Stimulated activated CD4-positive, alpha-beta T cell treated with anti-CD3 and anti-CD28 coated beads, Interleukin-2, amount 100 ng/mL, for 24 hours (primary cell): ENCODE measurements at regions not wholly inside any gene's neighbourhood (a gene's known extent, or its start where the extent isn't known, plus 50 kb on each side); places are given as distances from the start of the nearest gene placed in this dataset.

Experiments
- DNase-seq, 2 donors: peaks; one replicate each; pipeline ENCODE4 v3.0.0-alpha.2; 2020

GRCh38 chr18:40013001-40013609, 1941.9 kb upstream of the PIK3C3 start:
- no peak for DNase-seq

- no peak for DNase-seq
Observed at GRCh38 chr18:40011201-40011600, 1943.8 kb upstream of the PIK3C3 start.

- DNase-seq = no peak
Observed at GRCh38 chr18:40006634-40007033, 1948.4 kb upstream of the PIK3C3 start.

GRCh38 chr18:40004246-40004645, 1950.8 kb upstream of the PIK3C3 start:
- DNase-seq = no peak

- no peak for DNase-seq
Observed at GRCh38 chr18:39998317-39998716, 1956.7 kb upstream of the PIK3C3 start.

GRCh38 chr18:39994498-39994897, 1960.5 kb upstream of the PIK3C3 start:
- DNase-seq = no peak

- DNase-seq = no peak
Observed at GRCh38 chr18:39991696-39992265, 1963.3 kb upstream of the PIK3C3 start.

- DNase-seq = no peak
Observed at GRCh38 chr18:39990540-39990939, 1964.5 kb upstream of the PIK3C3 start.

GRCh38 chr18:39976771-39977170, 1978.3 kb upstream of the PIK3C3 start:
- no peak for DNase-seq

GRCh38 chr18:39972521-39972920, 1982.5 kb upstream of the PIK3C3 start:
- DNase-seq = no peak

- DNase-seq = no peak
Observed at GRCh38 chr18:39969803-39970494, 1985.1 kb upstream of the PIK3C3 start.

- DNase-seq = no peak
Observed at GRCh38 chr18:39966275-39966674, 1988.8 kb upstream of the PIK3C3 start.

- no peak for DNase-seq
Observed at GRCh38 chr18:39962546-39962945, 1992.5 kb upstream of the PIK3C3 start.

- DNase-seq = no peak
Observed at GRCh38 chr18:39960550-39960949, 1994.5 kb upstream of the PIK3C3 start.

GRCh38 chr18:39959839-39960238, 1995.2 kb upstream of the PIK3C3 start:
- DNase-seq = no peak

GRCh38 chr18:39958876-39959275, 1996.2 kb upstream of the PIK3C3 start:
- DNase-seq = no peak

- DNase-seq = no peak
Observed at GRCh38 chr18:39952816-39953215, 2002.2 kb upstream of the PIK3C3 start.

GRCh38 chr18:39951142-39951720, 2003.8 kb upstream of the PIK3C3 start:
- DNase-seq = no peak

- no peak for DNase-seq
Observed at GRCh38 chr18:39946623-39947061, 2008.4 kb upstream of the PIK3C3 start.

- no peak for DNase-seq
Observed at GRCh38 chr18:39945076-39945475, 2010.0 kb upstream of the PIK3C3 start.

- no peak for DNase-seq
Observed at GRCh38 chr18:39942702-39943101, 2012.3 kb upstream of the PIK3C3 start.

- no peak for DNase-seq
Observed at GRCh38 chr18:39938676-39939608, 2016.1 kb upstream of the PIK3C3 start.

- no peak for DNase-seq
Observed at GRCh38 chr18:39935598-39935997, 2019.4 kb upstream of the PIK3C3 start.
